ENCODE measurements at regions not wholly inside any gene's neighbourhood (a gene's known extent, or its start where the extent isn't known, plus 50 kb on each side); places are given as distances from the start of the nearest gene placed in this dataset.

- in situ Hi-C loops (cut with HindIII; ENCODE audit: low pct_unique_long_range_greater_than_20kb, low sequenced_read_pairs) (no loop called here), intact Hi-C loops (cut with micrococcal nuclease; ENCODE audit: unreplicated experiment) (no loop called here)
- Histone ChIP-seq H3K27ac (ENCODE audit: low read length) (no peak overlapping the region), H3K4me1 (ENCODE audit: control insufficient read depth, insufficient read depth, low read length) (no peaks in the 10 kb centered on the region), H3K27me3 (ENCODE audit: control insufficient read depth, insufficient read depth, low read length) (no peaks in the 10 kb centered on the region), H3K9me3 (ENCODE audit: control insufficient read depth, insufficient read depth, low read depth, low read length) (peaks cover 11% of the 10 kb centered on the region; the same call in 1 of the 2 replicates), H3K36me3 (ENCODE audit: control insufficient read depth, insufficient read depth, low read length) (no peaks in the 10 kb centered on the region; the same call in 1 of the 2 replicates), H3K4me3 (ENCODE audit: low read depth in 2 of 2, low read length in 2 of 2) (no peak overlapping the region)
- ChIA-PET POLR2A (no interaction called here), CTCF (no interaction called here)
- DNase-seq (ENCODE audit: low read depth, low spot score) (no peak), ATAC-seq (no peak)
- TF ChIP-seq TCF7L2 (IDR thresholded peaks at IDR 0.05; ENCODE audit: low read depth, low read length) (no peak), REST (IDR thresholded peaks at IDR 0.05; ENCODE audit: insufficient read depth in 1 of 2, low read depth in 2 of 2, low read length in 1 of 2) (no peak), POLR2AphosphoS5 (IDR thresholded peaks at IDR 0.05; ENCODE audit: low read depth, low read length) (no peak), CTCF (IDR thresholded peaks at IDR 0.05) (no peak), SIN3A (IDR thresholded peaks at IDR 0.05; ENCODE audit: borderline replicate concordance, insufficient read depth, low read depth, low read length) (no peak)
- no TSS peak for BruUV-seq (replicated peaks)
These were observed 600.2 kb downstream of the TRHDE start for GRCh38 chr12:72872238-72872887.

- BruUV-seq (replicated peaks) = no TSS peak
- no peaks in the 10 kb centered on the region; the same call in 1 of the 2 replicates for H3K36me3 ChIP-seq (ENCODE audit: control insufficient read depth, insufficient read depth, low read length)
- H3K27ac ChIP-seq (ENCODE audit: low read length) = no peak overlapping the region
- H3K4me3 ChIP-seq (ENCODE audit: low read depth in 2 of 2, low read length in 2 of 2) = no peak overlapping the region
- H3K27me3 ChIP-seq (ENCODE audit: control insufficient read depth, insufficient read depth, low read length) = no peaks in the 10 kb centered on the region
- H3K4me1 ChIP-seq (ENCODE audit: control insufficient read depth, insufficient read depth, low read length) = no peaks in the 10 kb centered on the region
- ChIA-PET POLR2A (no interaction called here), CTCF (no interaction called here)
- DNase-seq (ENCODE audit: low read depth, low spot score) (no peak), ATAC-seq (no peak)
- intact Hi-C loops (cut with micrococcal nuclease; ENCODE audit: unreplicated experiment) (no loop called here), in situ Hi-C loops (cut with HindIII; ENCODE audit: low pct_unique_long_range_greater_than_20kb, low sequenced_read_pairs) (no loop called here)
- TF ChIP-seq CTCF (IDR thresholded peaks at IDR 0.05) (no peak), REST (IDR thresholded peaks at IDR 0.05; ENCODE audit: insufficient read depth in 1 of 2, low read depth in 2 of 2, low read length in 1 of 2) (no peak), SIN3A (IDR thresholded peaks at IDR 0.05; ENCODE audit: borderline replicate concordance, insufficient read depth, low read depth, low read length) (no peak), POLR2AphosphoS5 (IDR thresholded peaks at IDR 0.05; ENCODE audit: low read depth, low read length) (no peak), TCF7L2 (IDR thresholded peaks at IDR 0.05; ENCODE audit: low read depth, low read length) (no peak)
- peaks cover 12% of the 10 kb centered on the region; the same call in 1 of the 2 replicates for H3K9me3 ChIP-seq (ENCODE audit: control insufficient read depth, insufficient read depth, low read depth, low read length)
These were observed 600.8 kb downstream of the TRHDE start for GRCh38 chr12:72872996-72873395.

Data from Panc1 (cell line).